GM23338 (cell line): ENCODE measurements at regions not wholly inside any gene's neighbourhood (a gene's known extent, or its start where the extent isn't known, plus 50 kb on each side); places are given as distances from the start of the nearest gene placed in this dataset.

Source experiments
- CREB1 ChIP-seq: fragments of 250-450 bp; sonication (Bioruptor Pico); IDR thresholded peaks from 2 replicates; pipeline ENCODE4 v1.5.0; 2020; ENCODE audit warnings: low read depth, mild to moderate bottlenecking, moderate library complexity
- EZH2 ChIP-seq: fragments of 200-600 bp; sonication (generic); IDR thresholded peaks from one replicate; pipeline ENCODE4 v1.8.0; 2017; ENCODE audit warnings: antibody characterized with exemption, mild to moderate bottlenecking, low read depth; ENCODE audit not compliant: unreplicated experiment
- EZH2phosphoT487 ChIP-seq: fragments of 200-600 bp; sonication (generic); IDR thresholded peaks from one replicate; pipeline ENCODE4 v1.8.1; 2018; ENCODE audit warnings: antibody characterized with exemption; ENCODE audit not compliant: unreplicated experiment
- TF ChIP-seq, protein P1 (sequence below), 2 experiments: fragments of 200-600 bp in 1 of 2; sonication (generic) in 1 of 2; conservative IDR thresholded peaks; 2 replicates each; pipeline versions ENCODE4 v1.5.1 to v1.6.1; 2016 to 2017; ENCODE audit warnings: antibody characterized with exemption in 2 of 2, low read depth in 2 of 2, mild to moderate bottlenecking in 2 of 2, moderate library complexity in 1 of 2
- TF ChIP-seq, protein P2 (sequence below): IDR thresholded peaks from one replicate; pipeline ENCODE4 v1.6.1; 2018; ENCODE audit warnings: antibody characterized with exemption; ENCODE audit not compliant: unreplicated experiment

DNA sequence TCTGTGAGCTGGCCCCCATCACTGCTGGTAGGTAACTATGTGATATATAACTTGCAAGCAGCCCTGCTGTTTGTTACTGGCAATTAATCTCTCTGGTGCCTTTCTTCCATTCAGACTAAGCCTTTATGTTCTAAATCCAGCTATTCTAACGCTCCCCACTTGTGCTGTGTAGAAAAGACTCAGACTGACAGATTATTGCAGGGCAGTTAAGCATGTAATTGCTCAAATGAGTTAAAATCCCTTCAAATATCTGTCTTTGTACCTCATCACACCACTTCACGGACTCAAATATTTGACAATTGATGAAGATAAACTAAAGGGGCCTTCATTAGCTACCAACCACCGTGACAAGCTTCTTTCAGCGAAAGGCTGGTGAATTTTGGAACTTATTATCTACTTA lies 416.2 kb downstream of the NR2F2 start:
- TF ChIP-seq, protein P1, sequence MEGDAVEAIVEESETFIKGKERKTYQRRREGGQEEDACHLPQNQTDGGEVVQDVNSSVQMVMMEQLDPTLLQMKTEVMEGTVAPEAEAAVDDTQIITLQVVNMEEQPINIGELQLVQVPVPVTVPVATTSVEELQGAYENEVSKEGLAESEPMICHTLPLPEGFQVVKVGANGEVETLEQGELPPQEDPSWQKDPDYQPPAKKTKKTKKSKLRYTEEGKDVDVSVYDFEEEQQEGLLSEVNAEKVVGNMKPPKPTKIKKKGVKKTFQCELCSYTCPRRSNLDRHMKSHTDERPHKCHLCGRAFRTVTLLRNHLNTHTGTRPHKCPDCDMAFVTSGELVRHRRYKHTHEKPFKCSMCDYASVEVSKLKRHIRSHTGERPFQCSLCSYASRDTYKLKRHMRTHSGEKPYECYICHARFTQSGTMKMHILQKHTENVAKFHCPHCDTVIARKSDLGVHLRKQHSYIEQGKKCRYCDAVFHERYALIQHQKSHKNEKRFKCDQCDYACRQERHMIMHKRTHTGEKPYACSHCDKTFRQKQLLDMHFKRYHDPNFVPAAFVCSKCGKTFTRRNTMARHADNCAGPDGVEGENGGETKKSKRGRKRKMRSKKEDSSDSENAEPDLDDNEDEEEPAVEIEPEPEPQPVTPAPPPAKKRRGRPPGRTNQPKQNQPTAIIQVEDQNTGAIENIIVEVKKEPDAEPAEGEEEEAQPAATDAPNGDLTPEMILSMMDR (conservative IDR thresholded peaks at IDR 0.05; ENCODE audit: low read depth in 2 of 2) = no peak
- TF ChIP-seq EZH2 (no peak), EZH2phosphoT487 (no peak), CREB1 (CRISPR knock-in tag) (no peak)
- TF ChIP-seq, protein P2, sequence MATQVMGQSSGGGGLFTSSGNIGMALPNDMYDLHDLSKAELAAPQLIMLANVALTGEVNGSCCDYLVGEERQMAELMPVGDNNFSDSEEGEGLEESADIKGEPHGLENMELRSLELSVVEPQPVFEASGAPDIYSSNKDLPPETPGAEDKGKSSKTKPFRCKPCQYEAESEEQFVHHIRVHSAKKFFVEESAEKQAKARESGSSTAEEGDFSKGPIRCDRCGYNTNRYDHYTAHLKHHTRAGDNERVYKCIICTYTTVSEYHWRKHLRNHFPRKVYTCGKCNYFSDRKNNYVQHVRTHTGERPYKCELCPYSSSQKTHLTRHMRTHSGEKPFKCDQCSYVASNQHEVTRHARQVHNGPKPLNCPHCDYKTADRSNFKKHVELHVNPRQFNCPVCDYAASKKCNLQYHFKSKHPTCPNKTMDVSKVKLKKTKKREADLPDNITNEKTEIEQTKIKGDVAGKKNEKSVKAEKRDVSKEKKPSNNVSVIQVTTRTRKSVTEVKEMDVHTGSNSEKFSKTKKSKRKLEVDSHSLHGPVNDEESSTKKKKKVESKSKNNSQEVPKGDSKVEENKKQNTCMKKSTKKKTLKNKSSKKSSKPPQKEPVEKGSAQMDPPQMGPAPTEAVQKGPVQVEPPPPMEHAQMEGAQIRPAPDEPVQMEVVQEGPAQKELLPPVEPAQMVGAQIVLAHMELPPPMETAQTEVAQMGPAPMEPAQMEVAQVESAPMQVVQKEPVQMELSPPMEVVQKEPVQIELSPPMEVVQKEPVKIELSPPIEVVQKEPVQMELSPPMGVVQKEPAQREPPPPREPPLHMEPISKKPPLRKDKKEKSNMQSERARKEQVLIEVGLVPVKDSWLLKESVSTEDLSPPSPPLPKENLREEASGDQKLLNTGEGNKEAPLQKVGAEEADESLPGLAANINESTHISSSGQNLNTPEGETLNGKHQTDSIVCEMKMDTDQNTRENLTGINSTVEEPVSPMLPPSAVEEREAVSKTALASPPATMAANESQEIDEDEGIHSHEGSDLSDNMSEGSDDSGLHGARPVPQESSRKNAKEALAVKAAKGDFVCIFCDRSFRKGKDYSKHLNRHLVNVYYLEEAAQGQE = no peak
